ENCODE measurements at regions not wholly inside any gene's neighbourhood (a gene's known extent, or its start where the extent isn't known, plus 50 kb on each side); places are given as distances from the start of the nearest gene placed in this dataset.

DNA sequence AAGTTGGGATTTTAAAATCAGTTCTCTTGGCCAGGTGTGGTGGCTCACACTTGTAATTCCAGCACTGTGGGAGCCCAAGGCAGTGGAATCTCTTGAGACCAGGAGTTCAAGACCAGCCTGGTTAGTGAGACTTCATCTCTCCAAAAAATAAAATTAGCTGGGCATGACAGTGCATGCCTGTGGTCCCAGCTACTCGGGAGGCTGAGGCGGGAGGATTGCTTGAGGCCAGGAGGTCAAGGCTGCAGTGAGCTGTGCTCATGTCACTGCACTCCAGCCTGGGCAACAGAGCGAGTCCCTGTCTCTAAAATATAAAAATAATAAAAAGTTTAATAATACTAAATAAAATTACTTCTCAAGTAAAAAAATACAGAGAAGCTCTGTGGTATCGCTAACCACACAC is 77.5 kb downstream of the FOXA2 start:
- no peak overlapping the region for H2BK5ac ChIP-seq (ENCODE audit: low read depth, low read length)
- no peak overlapping the region for H2AFZ ChIP-seq (ENCODE audit: low read length)
- no peak overlapping the region for H3K27ac ChIP-seq (ENCODE audit: low read depth, low read length)
- no peak overlapping the region for H4K5ac ChIP-seq (ENCODE audit: insufficient read length, low read depth, low read length)
- no peak overlapping the region for H3K4ac ChIP-seq (replicated peaks; ENCODE audit: insufficient read length, low read depth, low read length)
- ChIA-PET CTCF (ENCODE audit: partially characterized antibody) (interaction anchor here (1.7 to 2.5 kb wide), 5 partner anchors 10 to 80 kb away, joined by 5 to 8 read pairs (median 5); no protein-coding TSS in a partner anchor), POLR2A (ENCODE audit: partially characterized antibody) (no interaction called here)
- no peak overlapping the region for H3K4me2 ChIP-seq (ENCODE audit: insufficient read depth in 1 of 2, low read depth in 2 of 2, low read length in 2 of 2)
- H4K8ac ChIP-seq (ENCODE audit: extremely low read depth, insufficient read depth, low read length), result no peak overlapping the region
- no peak overlapping the region for H4K91ac ChIP-seq (replicated peaks; ENCODE audit: insufficient read length, low read length)
- no peaks in the 10 kb centered on the region for H3K79me2 ChIP-seq (ENCODE audit: control insufficient read depth in 1 of 2, insufficient read depth in 2 of 2, low read length in 2 of 2)
- TF ChIP-seq POU5F1 (IDR thresholded peaks at IDR 0.05; ENCODE audit: low read depth, low read length), result no peak
- TF ChIP-seq MAX (IDR thresholded peaks at IDR 0.05), result no peak
- no peak for TF ChIP-seq NRF1 (IDR thresholded peaks at IDR 0.05; ENCODE audit: low read depth, low read length)
- TF ChIP-seq CHD2 (IDR thresholded peaks at IDR 0.05; ENCODE audit: low read length), result no peak
- no peak for TF ChIP-seq SP1 (IDR thresholded peaks at IDR 0.05; ENCODE audit: low read depth, low read length)
- no peak for TF ChIP-seq HDAC6 (IDR thresholded peaks at IDR 0.05; ENCODE audit: low read depth, low read length)
- no peak for TF ChIP-seq RAD21 (IDR thresholded peaks at IDR 0.05 in 1 of 2, conservative IDR thresholded peaks at IDR 0.05 in 1 of 2; ENCODE audit: low read depth in 2 of 2, low read length in 2 of 2)
- no peak for TF ChIP-seq E2F6 (IDR thresholded peaks at IDR 0.05)
- TF ChIP-seq EP300 (IDR thresholded peaks at IDR 0.05; ENCODE audit: borderline replicate concordance in 1 of 2, low read depth in 2 of 2, low read length in 2 of 2), result no peak
- TF ChIP-seq PHF8 (conservative IDR thresholded peaks at IDR 0.05; ENCODE audit: low read depth, low read length), result no peak
- TF ChIP-seq SP2 (IDR thresholded peaks at IDR 0.05; ENCODE audit: low read length), result no peak
- no peak for TF ChIP-seq POLR2A (IDR thresholded peaks at IDR 0.05; ENCODE audit: control extremely low read depth in 1 of 2, low read depth in 2 of 2, low read length in 2 of 2)
- no peak for TF ChIP-seq TCF12 (IDR thresholded peaks at IDR 0.05; ENCODE audit: low read depth, low read length)
- no peak for TF ChIP-seq CEBPB (IDR thresholded peaks at IDR 0.05; ENCODE audit: low read depth, low read length)
- no peaks in the 10 kb centered on the region for H3K27me3 ChIP-seq (replicated peaks in 1 of 4; ENCODE audit: control insufficient read depth in 3 of 4, extremely low read depth in 1 of 4, insufficient read depth in 3 of 4, low read length in 3 of 4)
- H3K36me3 ChIP-seq (ENCODE audit: control insufficient read depth in 2 of 4, insufficient read depth in 4 of 4, low read length in 3 of 4), result no peaks in the 10 kb centered on the region
- WGBS, 2 experiments (ENCODE audit: extremely low coverage in 1 of 2, insufficient coverage in 1 of 2, insufficient read length in 1 of 2, insufficient replicate concordance in 2 of 2, low coverage in 1 of 2, low lambda C conversion rate in 2 of 2, missing lambda C conversion rate in 1 of 2), result 92% methylated on average over 4 of the region's 4 CpGs; no CpG with 5 or more reads in 1 of the 2 experiments
- no peaks in the 10 kb centered on the region for H3K79me1 ChIP-seq (ENCODE audit: low read depth, low read length)
- H2BK20ac ChIP-seq (ENCODE audit: low read length), result no peak overlapping the region
- no peak overlapping the region for H3K14ac ChIP-seq (ENCODE audit: insufficient read length)
- no peaks in the 10 kb centered on the region; a peak in 1 of 7 replicates for H3K4me1 ChIP-seq (replicated peaks in 1 of 4; ENCODE audit: control insufficient read depth in 3 of 4, insufficient read depth in 4 of 4, low read length in 3 of 4)
- H3K18ac ChIP-seq (ENCODE audit: extremely low read depth, low read length), result no peak overlapping the region
- no peak overlapping the region for H2BK12ac ChIP-seq (ENCODE audit: low read depth, low read length)
- DNase-seq (ENCODE audit: low read depth in 1 of 2, low spot score in 2 of 2) (no peak), FAIRE-seq (no peak)
- no peaks in the 10 kb centered on the region for H3K23me2 ChIP-seq (ENCODE audit: low read depth, low read length)
- no peak overlapping the region for H3K23ac ChIP-seq (ENCODE audit: insufficient read length)
- no peak overlapping the region for H2AK5ac ChIP-seq (ENCODE audit: low read depth, low read length)
- H3K9me3 ChIP-seq (ENCODE audit: insufficient read depth in 2 of 2, low read depth in 1 of 2, low read length in 1 of 2), result no peaks in the 10 kb centered on the region
- H3K56ac ChIP-seq (replicated peaks; ENCODE audit: insufficient read length, low read depth, low read length), result no peak overlapping the region
- H2BK15ac ChIP-seq (ENCODE audit: low read length), result no peak overlapping the region
- no peak overlapping the region for H3K4me3 ChIP-seq (ENCODE audit: extremely low read depth in 1 of 4, insufficient read depth in 2 of 4, low read depth in 3 of 4, low read length in 4 of 4)
- H4K20me1 ChIP-seq (replicated peaks in 1 of 2; ENCODE audit: control insufficient read depth in 1 of 2, insufficient read depth in 2 of 2, low read length in 2 of 2), result no peaks in the 10 kb centered on the region
- H2BK120ac ChIP-seq (replicated peaks; ENCODE audit: low read depth, low read length), result no peak overlapping the region
- no peak overlapping the region for H3K9ac ChIP-seq (replicated peaks in 1 of 4; ENCODE audit: extremely low read depth in 1 of 4, low read depth in 3 of 4, low read length in 3 of 4)

All from H1 (cell line).